ENCODE measurements at regions not wholly inside any gene's neighbourhood (a gene's known extent, or its start where the extent isn't known, plus 50 kb on each side); places are given as distances from the start of the nearest gene placed in this dataset.

GRCh38 chr7:47149971-47150370, 431.9 kb downstream of the TNS3 start (continued):
- TF ChIP-seq, protein P1, sequence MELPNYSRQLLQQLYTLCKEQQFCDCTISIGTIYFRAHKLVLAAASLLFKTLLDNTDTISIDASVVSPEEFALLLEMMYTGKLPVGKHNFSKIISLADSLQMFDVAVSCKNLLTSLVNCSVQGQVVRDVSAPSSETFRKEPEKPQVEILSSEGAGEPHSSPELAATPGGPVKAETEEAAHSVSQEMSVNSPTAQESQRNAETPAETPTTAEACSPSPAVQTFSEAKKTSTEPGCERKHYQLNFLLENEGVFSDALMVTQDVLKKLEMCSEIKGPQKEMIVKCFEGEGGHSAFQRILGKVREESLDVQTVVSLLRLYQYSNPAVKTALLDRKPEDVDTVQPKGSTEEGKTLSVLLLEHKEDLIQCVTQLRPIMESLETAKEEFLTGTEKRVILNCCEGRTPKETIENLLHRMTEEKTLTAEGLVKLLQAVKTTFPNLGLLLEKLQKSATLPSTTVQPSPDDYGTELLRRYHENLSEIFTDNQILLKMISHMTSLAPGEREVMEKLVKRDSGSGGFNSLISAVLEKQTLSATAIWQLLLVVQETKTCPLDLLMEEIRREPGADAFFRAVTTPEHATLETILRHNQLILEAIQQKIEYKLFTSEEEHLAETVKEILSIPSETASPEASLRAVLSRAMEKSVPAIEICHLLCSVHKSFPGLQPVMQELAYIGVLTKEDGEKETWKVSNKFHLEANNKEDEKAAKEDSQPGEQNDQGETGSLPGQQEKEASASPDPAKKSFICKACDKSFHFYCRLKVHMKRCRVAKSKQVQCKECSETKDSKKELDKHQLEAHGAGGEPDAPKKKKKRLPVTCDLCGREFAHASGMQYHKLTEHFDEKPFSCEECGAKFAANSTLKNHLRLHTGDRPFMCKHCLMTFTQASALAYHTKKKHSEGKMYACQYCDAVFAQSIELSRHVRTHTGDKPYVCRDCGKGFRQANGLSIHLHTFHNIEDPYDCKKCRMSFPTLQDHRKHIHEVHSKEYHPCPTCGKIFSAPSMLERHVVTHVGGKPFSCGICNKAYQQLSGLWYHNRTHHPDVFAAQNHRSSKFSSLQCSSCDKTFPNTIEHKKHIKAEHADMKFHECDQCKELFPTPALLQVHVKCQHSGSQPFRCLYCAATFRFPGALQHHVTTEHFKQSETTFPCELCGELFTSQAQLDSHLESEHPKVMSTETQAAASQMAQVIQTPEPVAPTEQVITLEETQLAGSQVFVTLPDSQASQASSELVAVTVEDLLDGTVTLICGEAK (IDR thresholded peaks at IDR 0.05; ENCODE audit: borderline replicate concordance) = no peak
- TF ChIP-seq ZNF274 (IDR thresholded peaks at IDR 0.05; ENCODE audit: insufficient read depth, insufficient read length) (no peak), ATF7 (IDR thresholded peaks at IDR 0.05; ENCODE audit: low read depth) (no peak)
- TF ChIP-seq, protein P2, sequence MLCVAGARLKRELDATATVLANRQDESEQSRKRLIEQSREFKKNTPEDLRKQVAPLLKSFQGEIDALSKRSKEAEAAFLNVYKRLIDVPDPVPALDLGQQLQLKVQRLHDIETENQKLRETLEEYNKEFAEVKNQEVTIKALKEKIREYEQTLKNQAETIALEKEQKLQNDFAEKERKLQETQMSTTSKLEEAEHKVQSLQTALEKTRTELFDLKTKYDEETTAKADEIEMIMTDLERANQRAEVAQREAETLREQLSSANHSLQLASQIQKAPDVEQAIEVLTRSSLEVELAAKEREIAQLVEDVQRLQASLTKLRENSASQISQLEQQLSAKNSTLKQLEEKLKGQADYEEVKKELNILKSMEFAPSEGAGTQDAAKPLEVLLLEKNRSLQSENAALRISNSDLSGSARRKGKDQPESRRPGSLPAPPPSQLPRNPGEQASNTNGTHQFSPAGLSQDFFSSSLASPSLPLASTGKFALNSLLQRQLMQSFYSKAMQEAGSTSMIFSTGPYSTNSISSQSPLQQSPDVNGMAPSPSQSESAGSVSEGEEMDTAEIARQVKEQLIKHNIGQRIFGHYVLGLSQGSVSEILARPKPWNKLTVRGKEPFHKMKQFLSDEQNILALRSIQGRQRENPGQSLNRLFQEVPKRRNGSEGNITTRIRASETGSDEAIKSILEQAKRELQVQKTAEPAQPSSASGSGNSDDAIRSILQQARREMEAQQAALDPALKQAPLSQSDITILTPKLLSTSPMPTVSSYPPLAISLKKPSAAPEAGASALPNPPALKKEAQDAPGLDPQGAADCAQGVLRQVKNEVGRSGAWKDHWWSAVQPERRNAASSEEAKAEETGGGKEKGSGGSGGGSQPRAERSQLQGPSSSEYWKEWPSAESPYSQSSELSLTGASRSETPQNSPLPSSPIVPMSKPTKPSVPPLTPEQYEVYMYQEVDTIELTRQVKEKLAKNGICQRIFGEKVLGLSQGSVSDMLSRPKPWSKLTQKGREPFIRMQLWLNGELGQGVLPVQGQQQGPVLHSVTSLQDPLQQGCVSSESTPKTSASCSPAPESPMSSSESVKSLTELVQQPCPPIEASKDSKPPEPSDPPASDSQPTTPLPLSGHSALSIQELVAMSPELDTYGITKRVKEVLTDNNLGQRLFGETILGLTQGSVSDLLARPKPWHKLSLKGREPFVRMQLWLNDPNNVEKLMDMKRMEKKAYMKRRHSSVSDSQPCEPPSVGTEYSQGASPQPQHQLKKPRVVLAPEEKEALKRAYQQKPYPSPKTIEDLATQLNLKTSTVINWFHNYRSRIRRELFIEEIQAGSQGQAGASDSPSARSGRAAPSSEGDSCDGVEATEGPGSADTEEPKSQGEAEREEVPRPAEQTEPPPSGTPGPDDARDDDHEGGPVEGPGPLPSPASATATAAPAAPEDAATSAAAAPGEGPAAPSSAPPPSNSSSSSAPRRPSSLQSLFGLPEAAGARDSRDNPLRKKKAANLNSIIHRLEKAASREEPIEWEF (IDR thresholded peaks at IDR 0.05; ENCODE audit: insufficient replicate concordance, low read depth, low read length) = no peak
- TF ChIP-seq, protein P3, sequence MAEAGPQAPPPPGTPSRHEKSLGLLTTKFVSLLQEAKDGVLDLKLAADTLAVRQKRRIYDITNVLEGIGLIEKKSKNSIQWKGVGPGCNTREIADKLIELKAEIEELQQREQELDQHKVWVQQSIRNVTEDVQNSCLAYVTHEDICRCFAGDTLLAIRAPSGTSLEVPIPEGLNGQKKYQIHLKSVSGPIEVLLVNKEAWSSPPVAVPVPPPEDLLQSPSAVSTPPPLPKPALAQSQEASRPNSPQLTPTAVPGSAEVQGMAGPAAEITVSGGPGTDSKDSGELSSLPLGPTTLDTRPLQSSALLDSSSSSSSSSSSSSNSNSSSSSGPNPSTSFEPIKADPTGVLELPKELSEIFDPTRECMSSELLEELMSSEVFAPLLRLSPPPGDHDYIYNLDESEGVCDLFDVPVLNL (IDR thresholded peaks at IDR 0.05; ENCODE audit: low read depth, low read length) = no peak
